GM18499 (cell line): ENCODE measurements at regions not wholly inside any gene's neighbourhood (a gene's known extent, or its start where the extent isn't known, plus 50 kb on each side); places are given as distances from the start of the nearest gene placed in this dataset.
"Not testable (repeated sequence)": the region's sequence is repeated elsewhere in the genome, so short reads cannot be mapped to it uniquely, and the experiment has no call there.

ENCODE experiments used
- ATAC-seq: cut with Tn5 transposase; IDR thresholded peaks from one replicate; pipeline ENCODE4 v1.9.1; 2021; ENCODE audit warnings: moderate number of reproducible peaks; ENCODE audit not compliant: insufficient read depth, unreplicated experiment

GRCh38 chr3:104263477-104263876, 1103.2 kb upstream of the ALCAM start:
- no peak for ATAC-seq

DNA sequence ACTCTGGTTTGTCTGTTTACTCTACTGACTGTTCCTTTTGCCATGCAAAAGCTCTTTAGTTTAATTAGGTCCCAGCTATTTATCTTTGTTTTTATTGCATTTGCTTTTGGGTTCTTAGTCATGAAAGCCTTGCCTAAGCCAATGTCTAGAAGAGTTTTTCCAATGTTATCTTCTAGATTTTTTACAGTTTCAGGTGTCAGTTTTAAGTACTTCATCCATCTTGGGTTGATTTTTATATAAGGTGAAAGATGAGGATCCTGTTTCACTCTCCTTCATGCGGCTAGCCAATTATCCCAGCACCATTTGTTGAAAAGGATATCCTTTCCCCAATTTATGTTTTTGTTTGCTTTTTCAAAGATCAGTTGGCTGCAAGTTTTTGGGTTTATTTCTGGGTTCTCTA, 1100.5 kb upstream of the ALCAM start:
- ATAC-seq: not testable (repeated sequence)

DNA sequence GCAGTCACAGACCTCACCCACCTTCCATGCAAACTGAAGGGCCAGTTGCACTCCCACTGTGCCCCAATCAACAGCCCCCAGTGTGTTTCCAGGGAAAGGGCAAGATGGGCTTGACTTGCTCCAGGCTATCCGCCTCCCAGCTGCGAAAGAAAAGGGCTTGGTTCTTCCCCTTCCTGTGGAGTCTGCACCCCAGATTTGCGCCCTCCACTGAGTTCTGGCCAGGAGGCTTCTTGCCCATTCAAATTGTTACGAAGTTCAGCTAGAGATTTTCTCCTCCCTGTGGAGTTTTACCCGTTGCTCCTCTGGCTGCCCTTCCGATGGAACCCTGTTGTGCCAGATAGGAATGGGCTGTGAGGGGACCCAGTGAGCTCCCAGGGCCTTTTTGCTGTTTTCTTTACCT, 1096.9 kb upstream of the ALCAM start:
- no peak for ATAC-seq

DNA sequence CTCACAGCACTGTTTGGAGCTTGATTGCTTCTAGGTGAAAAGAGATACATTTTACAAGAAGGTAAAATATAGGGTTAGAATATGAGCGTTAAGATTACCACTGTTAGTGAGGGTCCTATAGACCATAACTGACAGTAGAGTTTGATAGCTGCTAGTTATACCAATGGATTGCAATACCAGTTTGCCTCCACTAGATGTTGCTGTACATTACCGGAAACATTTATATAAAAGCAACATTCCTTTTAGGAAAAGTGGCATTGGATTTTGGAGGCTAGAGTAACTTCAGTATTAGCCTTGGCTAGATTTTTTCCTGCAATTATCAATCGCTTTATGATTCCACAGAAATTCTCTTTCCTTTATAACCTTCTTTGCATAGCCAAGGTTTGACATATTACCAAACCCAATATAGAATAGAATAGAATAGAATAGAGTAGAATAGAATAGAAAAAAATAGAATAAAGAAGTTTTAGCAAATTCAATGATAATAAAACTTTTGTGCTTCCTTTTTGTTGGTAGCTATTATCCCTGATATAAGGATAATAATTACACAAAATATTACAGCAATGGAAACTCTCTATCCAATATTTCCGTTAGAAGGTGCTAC, 1093.6 kb upstream of the ALCAM start:
- ATAC-seq: no peak

DNA sequence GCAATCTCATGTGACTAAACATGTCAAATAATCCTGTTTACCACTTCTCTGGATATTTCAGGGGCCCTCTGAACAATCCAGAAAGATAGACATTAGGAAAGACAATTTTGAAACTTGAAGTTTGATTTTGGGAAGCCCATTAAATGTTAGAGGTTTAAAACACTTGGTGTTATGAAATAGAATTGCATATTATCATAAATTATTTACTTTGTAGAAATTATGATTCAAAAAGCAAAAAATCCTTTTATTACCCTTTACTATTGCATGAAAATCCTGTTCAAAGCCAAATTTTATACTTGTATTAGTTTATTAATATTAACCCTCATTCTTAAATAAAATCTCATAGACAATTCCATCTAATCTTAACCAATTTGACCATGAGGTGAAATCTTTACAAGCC, 1091.5 kb upstream of the ALCAM start:
- no peak for ATAC-seq

DNA sequence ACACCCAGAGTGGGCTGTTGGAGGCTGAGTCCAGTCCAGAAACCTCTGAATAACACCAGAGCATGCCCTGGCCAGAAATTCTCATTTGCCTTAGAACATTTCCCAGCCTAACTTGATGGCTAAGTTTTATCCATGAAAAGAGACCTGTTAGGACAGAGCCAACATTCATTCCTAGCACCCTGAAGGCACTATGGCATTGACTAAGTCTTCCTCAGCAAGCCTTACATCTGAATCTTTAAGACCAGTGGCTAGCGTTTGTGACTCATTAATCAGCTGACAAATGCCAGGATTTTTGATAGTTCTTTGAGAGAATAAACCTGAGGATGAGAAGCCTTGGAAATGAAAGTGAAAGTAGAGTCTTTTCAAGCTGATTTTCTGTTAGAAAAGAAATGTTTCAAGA, 1087.1 kb upstream of the ALCAM start:
- ATAC-seq: no peak

- no peak for ATAC-seq
Measured at GRCh38 chr3:104281713-104282112, 1085.0 kb upstream of the ALCAM start.

DNA sequence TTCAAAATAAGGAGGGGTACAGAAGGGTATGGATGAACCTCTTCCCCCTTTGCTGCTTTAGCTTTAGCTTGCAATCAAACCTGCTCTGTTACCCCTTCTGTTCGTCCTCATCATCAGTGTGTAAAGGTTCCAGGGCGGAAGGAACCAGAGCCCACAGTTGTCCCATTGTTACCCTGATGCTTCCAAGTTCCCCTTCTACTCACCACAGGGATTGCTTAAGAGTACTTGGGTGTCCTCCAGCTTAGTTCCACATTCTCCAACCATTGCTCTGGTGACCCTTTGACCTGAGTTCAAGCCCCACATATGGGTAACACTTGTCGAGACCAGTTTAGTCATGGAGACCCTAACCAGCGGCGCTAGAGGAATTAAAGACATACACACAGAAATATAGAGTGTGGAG, 1080.1 kb upstream of the ALCAM start:
- no peak for ATAC-seq

GRCh38 chr3:104291437-104291851, 1075.3 kb upstream of the ALCAM start:
- peak; percentile 80 for ATAC-seq

DNA sequence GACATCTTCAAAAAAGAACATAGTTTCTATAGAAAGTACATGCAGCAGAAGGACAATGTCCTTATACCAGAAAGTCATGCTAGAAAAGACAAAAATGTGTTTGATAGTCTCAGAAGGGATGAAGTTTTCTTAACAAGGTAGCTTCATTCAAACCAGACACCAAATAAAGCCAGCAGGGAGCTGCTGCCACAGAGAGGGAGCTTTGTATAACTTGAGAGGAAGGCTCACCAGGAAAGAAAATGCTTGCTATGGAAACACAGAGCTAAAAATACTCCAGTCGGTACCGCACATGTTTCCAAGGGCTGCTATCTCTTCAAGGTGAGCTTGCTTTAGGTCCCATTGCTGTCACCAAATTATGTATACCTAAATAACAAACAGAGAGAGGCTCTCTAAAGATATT, 1074.8 kb upstream of the ALCAM start:
- peak; percentile 30 for ATAC-seq

- ATAC-seq: no peak
Measured at GRCh38 chr3:104297617-104298016, 1069.1 kb upstream of the ALCAM start.

DNA sequence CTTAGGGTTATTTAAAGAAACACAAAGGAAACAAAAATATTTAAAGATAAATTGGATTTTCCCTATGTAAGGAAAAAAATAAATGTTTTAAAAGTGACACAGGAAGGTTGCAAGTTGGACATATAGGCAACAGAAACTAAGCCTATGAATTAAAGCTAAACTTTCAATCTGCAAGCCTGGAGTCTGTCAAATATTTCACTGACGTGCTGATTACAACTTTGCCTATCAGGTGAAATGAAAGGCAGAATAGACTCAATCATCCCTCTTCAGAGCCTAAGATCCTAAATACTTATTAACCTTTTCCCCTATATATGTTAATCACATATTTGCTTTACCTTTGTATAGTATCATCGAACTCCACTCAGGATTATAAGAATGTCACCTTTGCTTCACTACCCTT, 1068.0 kb upstream of the ALCAM start:
- no peak for ATAC-seq

- no peak for ATAC-seq
Measured at GRCh38 chr3:104316118-104316517, 1050.6 kb upstream of the ALCAM start.

- no peak for ATAC-seq
Measured at GRCh38 chr3:104323226-104323625, 1043.5 kb upstream of the ALCAM start.

GRCh38 chr3:104347291-104347690, 1019.4 kb upstream of the ALCAM start:
- no peak for ATAC-seq

DNA sequence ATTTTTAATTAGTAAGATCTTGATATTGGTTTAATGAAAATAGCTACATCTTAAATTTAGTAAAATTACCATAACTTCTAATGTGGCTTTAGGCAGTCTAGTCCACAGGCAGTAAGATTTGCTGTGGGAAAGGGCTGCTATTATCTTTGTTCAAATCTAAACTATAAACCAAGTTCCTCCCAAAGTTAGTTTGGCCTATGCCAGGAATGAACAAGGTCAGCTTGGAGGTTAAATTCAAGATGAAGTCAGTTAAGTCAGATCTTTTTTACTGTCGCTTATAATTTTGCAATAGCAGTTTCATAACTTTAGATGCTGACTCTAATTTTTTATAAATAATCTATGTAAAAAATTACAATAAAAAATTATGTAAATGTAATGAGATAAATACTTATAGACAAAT, 1016.9 kb upstream of the ALCAM start:
- ATAC-seq: no peak

DNA sequence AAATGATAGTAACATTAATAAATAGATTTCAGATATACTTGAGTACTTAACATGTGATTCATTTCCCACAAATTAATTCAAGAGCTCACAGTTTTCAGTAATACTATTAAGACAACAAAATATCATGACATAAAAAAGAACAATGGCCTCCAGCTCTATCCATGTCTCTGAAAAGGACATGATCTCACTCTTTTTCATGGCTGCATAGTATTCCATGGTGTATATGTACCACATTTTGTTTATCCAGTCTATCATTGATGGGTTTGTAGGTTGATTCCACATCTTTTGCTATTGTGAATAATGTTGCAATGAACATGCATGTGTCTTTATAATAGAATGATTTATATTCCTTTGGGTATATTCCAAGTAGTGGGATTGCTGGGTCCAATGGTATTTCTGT, 1012.8 kb upstream of the ALCAM start:
- ATAC-seq: no peak

DNA sequence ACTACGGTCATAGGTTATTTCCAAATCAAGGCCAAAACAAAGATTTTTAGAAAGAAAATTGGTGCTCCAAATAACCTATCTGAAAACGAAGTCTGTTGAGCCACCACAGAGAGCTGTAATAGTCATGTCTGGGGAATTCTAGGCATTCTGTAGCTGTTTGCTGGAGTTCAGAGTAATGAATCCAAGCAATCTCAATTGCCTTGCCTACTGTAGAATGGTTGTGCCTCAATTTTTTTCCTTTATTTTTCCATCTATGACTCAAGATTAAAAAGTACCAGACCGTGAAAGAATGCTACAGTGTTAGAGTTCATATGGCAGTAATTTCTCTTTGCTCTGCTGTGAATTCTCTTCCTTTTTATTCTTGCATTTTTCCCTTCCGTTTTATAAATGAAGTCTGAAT, 1007.2 kb upstream of the ALCAM start:
- ATAC-seq: no peak

GRCh38 chr3:104360038-104360437, 1006.7 kb upstream of the ALCAM start:
- ATAC-seq: no peak

- ATAC-seq: not testable (repeated sequence)
Measured at GRCh38 chr3:104361748-104362147, 1005.0 kb upstream of the ALCAM start.

DNA sequence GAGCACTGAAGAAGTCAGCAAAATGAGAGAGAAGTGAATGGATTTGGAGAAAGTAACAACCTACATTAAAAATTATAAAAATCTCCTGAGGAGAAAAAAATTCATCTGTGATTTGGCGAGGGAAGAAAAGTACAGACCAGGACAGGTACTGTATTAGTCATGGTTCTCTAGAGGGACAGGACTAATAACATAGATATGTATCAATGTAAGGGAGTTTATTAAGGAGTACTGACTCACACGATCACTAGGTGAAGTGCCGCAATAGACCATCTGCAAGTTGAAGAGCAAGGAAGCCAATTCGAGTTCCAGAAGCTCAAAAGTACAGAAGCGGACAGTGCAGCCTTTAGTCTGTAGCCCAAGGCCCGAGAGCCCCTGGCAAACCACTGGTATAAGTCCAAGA, 1004.4 kb upstream of the ALCAM start:
- no peak for ATAC-seq

DNA sequence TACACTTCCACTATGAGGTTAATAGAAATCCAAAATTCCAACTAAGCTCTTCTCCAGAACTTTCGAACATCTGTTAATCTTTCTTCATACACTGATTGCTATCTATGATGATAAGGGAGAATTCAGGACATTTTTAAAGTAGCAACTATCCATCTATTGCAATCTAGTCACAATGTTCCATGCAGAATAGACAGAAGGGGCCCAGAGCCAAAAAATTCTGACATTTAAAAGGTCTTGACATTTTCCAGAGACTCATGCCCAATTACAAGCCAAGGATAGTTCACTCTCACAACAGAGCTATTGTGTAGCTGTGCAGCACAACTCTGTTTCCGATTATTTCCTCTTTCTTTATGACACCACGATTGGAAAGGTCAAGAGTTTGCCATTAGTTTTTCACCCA, 999.7 kb upstream of the ALCAM start:
- ATAC-seq: no peak

- no peak for ATAC-seq
Measured at GRCh38 chr3:104368760-104369159, 997.9 kb upstream of the ALCAM start.
